Fibroblast of peridontal ligament (primary cell): ENCODE measurements at regions not wholly inside any gene's neighbourhood (a gene's known extent, or its start where the extent isn't known, plus 50 kb on each side); places are given as distances from the start of the nearest gene placed in this dataset.
"Not testable (repeated sequence)": the region's sequence is repeated elsewhere in the genome, so short reads cannot be mapped to it uniquely, and the experiment has no call there.

Source experiments
- DNase-seq: peaks from one replicate; pipeline ENCODE4 v3.0.0-alpha.2; 2010; ENCODE audit errors: extremely low read depth

- DNase-seq: not testable (repeated sequence)
These were observed 51.6 kb upstream of the APOD start for GRCh38 chr3:195635262-195635873.

GRCh38 chr3:195634426-195635261, 50.9 kb upstream of the APOD start:
- not testable (repeated sequence) for DNase-seq
